LoVo (cell line): ENCODE measurements at regions not wholly inside any gene's neighbourhood (a gene's known extent, or its start where the extent isn't known, plus 50 kb on each side); places are given as distances from the start of the nearest gene placed in this dataset.
"Not testable (repeated sequence)": the region's sequence is repeated elsewhere in the genome, so short reads cannot be mapped to it uniquely, and the experiment has no call there.

Experiments
- DNase-seq: peaks from one replicate; pipeline ENCODE4 v3.0.0-alpha.2; 2016; ENCODE audit warnings: low spot score

GRCh38 chr7:124247691-124248090 lies 214.8 kb upstream of the TMEM229A start:
- DNase-seq: no peak

DNA sequence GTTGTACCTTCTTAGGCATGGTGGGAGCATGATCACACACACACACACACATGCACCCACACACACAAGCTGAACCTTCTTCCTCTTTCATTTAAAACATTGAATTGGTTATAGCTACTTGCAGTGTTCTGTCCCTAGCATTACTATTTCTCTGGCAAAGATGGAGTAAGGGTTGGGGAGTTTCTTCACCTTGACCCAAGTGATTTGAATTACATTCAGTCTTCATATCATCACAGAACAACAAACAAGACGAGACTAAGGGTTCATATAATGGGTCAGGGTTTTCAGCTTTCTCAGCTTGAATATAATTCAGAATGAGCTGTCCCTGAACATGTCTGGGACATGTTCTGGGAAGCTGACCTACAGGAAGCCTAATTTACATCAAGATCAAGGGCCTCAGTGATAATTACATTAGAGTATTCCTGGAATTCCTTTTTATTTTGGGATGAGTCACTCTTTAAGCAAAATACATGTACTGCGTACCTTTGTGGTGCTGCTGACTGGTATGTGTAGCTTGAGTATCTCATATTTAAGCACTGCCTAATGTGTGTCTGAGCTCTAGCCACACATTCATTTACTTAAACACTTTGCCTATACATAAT lies 213.5 kb upstream of the TMEM229A start:
- peak; percentile 48 for DNase-seq

GRCh38 chr7:124244469-124244868 lies 211.6 kb upstream of the TMEM229A start:
- not testable (repeated sequence) for DNase-seq

GRCh38 chr7:124219681-124220080 lies 186.8 kb upstream of the TMEM229A start:
- DNase-seq: no peak

DNA sequence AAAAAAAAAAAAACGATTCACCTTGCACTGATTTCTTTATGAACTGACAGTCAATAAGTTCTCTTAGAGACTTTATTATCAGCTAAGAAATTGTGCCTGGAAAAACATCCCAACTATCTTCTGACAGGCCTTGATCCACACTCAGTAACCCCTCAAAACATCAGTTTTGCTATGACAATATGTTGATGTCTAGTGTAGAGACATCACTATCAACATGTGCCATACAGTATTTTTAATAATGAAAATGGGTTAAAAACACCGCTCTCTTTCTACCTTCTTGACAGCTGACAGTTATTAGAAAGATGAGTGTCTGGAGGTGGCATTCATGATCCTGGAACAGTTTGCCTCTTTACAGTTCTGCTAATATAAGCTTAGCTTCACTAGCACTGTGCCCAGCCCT lies 175.8 kb upstream of the TMEM229A start:
- no peak for DNase-seq

GRCh38 chr7:124208173-124208572 lies 175.3 kb upstream of the TMEM229A start:
- no peak for DNase-seq

GRCh38 chr7:124205526-124205925 lies 172.7 kb upstream of the TMEM229A start:
- no peak for DNase-seq

DNA sequence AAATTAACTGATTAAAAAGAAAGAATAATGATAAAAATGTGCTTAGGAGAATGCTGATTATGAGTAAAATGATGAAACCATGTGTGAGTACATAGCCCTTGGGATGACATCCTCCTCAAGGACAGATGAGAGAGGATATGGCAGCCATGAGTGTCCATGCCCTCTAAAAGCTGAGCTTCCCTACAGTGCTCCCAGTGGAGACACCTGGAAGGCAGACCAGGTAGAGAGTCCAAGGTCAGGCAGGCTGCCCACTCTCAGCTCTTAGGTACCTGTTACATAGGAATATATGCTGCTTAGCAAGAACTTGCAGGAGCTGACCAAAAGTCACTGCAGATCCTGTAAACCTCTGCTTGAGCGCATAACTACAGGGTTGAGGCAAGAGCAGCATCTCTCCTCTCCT lies 169.7 kb upstream of the TMEM229A start:
- no peak for DNase-seq

DNA sequence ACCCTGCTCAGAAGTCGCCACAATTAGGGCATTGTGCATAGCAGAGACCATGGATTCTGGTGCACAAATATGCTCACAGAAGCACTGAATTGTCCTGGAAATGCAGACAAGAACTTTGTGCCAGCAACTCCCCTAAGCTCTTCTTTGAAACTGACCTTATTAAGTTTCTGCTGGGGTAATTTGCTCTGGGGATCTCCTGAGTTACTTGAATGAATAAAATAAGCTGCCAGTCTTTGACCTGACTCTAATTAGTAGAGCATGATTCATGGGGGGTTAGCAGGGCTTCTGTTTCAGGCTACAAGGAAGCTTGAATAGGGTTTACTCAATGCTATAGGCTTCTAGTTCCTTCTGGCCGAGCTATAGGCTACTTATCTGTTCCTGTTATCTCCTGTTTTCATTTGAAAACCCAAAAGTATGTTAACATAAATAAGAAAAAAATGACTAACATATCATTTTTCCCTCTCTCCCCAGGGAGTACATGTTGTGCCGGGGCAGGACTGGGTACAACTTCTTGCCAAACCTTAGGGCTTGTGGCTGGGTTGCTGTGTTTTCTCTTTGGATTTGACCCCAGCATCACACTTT lies 169.0 kb upstream of the TMEM229A start:
- no peak for DNase-seq

DNA sequence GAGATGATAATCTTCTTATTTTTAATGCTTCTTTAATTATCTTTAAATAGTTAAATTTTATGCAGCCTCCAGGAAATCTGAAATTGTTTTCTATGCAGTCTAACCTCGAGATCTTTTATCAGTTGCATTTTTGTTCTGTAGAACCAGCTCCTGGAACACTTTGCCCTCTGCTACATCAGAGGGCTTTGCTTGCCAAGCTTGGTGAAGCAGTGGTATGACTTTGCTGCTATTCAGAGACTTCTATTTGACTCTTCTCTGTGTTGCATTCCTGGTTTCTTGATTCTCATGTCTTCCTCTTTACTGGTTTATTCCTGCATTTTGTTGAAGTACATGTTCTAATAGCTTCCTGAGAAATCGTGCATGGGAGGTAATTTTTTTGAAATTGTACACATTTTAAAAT lies 163.7 kb upstream of the TMEM229A start:
- DNase-seq: no peak

GRCh38 chr7:124192885-124193284 lies 160.0 kb upstream of the TMEM229A start:
- no peak for DNase-seq

GRCh38 chr7:124191713-124192112 lies 158.8 kb upstream of the TMEM229A start:
- no peak for DNase-seq

DNA sequence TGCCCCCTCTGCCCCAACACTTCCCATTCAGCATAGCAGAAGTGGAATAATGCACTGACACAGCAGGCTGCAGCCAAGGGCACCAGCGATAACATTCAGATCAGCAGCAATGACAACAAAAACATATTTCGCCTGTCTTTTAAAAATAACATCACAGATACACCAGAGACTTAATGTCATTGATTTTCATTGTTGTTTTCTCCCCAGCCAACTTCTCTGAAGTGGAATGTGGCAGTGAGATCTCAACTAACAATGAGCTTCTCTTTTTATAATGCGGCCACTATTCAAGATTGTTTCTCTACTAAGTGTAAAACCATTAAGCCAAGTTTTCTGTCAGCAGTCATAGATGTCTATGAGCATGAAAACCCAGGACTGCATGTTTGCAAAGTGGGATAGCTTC lies 158.2 kb upstream of the TMEM229A start:
- DNase-seq: no peak

DNA sequence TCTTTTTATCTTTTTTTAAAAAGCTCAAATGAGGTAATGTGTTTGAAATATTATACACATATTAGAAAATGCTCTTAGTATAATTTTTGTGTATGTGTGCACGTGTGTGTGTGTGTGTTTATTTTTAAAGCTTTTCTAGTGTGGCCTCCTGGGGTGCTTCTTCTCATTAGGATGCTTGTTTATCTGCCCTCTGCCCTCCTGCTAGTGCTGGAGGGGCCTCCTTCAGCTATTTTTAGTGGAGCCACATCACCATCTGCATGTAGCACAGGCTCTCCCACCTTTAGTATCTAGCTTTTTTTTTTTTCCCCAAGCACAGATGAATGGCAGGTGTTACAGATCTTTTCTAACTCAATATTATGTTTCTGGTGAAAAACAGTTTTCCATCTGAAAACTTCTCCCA lies 155.7 kb upstream of the TMEM229A start:
- no peak for DNase-seq

DNA sequence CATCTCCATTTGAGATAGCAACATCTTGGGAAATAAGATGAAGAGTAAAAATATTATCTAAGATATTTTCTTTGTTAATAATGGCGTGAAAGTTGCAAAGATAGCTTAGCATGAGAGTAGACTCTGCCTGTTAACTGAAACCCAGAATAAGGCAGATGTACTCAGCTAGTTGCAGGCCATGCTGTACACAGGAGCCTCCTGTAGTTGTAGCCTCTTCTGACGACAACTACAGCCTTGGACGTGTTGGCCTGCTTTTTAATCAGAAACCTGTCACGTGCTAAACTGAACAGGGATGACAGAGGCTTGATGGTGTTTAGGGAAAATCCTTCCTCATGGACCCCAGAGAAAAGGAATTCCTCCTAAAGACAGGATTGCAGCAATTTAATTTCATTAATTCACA lies 155.1 kb upstream of the TMEM229A start:
- DNase-seq: no peak

GRCh38 chr7:124183649-124184048 lies 150.8 kb upstream of the TMEM229A start:
- DNase-seq: no peak

DNA sequence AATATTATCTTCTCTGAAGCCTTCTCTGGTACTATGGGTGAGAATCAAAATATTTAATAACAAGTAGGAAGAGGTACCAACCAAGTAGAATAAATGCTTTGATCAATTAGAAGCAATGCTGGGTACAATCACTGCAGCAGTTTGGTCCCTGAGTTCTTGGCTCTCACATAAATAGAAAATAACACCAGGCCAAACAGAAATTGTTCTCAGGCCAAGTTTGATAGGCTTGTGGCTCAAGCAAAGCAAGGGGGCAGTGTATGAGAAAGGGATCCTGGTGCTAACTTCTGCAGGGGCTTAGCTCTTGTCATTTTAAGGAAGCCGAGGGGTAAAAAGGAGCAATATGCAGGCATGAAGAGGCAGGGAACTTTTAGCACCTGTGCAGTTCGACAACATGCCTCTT lies 146.8 kb upstream of the TMEM229A start:
- no peak for DNase-seq

DNA sequence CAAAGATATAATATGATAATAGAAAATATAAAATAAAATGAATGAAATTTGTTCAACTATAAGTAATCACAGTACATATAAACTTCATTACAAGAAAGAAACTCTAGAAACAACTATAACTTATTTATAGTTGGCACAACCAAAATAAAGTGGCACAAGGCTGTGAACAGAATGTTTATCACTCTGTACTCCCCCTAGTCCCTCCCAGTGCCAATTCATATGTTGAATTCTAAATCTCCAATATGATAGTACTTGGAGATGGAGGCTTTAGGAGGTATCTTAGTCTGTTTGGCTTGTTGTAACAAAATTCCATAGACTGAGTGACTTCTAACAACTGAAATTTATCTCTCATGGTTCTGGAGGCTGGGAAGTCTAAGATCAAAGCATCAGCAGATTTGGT lies 145.0 kb upstream of the TMEM229A start:
- DNase-seq: no peak

GRCh38 chr7:124171812-124172211 lies 138.9 kb upstream of the TMEM229A start:
- not testable (repeated sequence) for DNase-seq

GRCh38 chr7:124171068-124171467 lies 138.2 kb upstream of the TMEM229A start:
- no peak for DNase-seq

DNA sequence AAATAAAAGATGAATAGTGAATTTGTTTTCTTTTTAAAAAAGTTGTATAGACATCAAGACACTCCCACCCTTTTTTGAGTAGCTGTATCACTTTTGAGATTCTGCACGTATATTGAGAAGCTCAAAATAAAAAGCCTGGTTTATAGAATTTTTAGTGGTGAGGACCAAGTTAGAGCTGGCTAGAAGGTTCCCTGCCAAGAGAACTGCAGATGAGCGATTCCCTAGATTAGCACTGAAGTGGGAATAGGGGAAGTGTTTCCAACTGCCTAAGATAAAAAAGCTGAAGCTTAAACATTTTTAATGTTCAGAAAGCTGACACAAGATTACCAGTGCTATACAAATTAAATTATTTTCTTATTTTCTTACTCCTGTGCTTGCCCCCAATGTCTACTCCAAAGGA lies 135.7 kb upstream of the TMEM229A start:
- no peak for DNase-seq

DNA sequence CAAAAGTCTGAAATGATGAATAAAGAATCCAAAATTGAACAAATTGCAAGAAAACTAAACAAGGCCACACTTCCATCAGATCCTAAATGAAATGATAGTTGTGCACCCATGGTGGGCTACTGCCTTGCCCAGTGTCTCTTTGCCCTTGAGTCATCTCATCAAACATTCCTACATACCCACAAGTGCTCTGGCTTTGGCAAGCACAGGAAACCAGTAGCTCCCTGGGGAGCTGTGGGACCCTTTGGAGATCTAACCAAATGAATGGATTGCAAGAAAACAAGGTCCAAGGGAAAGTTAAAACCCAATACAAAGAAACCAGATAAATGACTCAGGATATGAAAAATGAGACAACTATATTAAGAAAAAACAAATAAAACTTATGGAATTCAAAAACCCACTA lies 129.8 kb upstream of the TMEM229A start:
- no peak for DNase-seq

- peak; percentile 45 for DNase-seq
Observed at GRCh38 chr7:124155432-124156022, 122.7 kb upstream of the TMEM229A start.
